KBM-7 (cell line): ENCODE measurements at regions not wholly inside any gene's neighbourhood (a gene's known extent, or its start where the extent isn't known, plus 50 kb on each side); places are given as distances from the start of the nearest gene placed in this dataset.

Experiments
- DNase-seq: peaks from one replicate; pipeline ENCODE4 v3.0.0-alpha.2; 2015
- in situ Hi-C: fragments of 300-500 bp; cut with MboI; formaldehyde crosslinking; loops from 2 replicates; pipeline ENCODE4 v1.14.3; 2020; ENCODE audit warnings: low sequenced_read_pairs, low pct_unique_long_range_greater_than_20kb, mixed read lengths

- DNase-seq = no peak
- in situ Hi-C loops = no loop called here
Measured at GRCh38 chr2:150938527-150938926, 323.1 kb downstream of the RBM43 start.

- in situ Hi-C loops = no loop called here
Measured at GRCh38 chr2:150937030-150937429, 324.6 kb downstream of the RBM43 start.

GRCh38 chr2:150931451-150931850 is 330.2 kb downstream of the RBM43 start:
- in situ Hi-C loops = no loop called here
- DNase-seq = no peak

More at GRCh38 chr2:150937030-150937429, 324.6 kb downstream of the RBM43 start:
- DNase-seq = no peak

GRCh38 chr2:150925611-150926010 is 336.1 kb downstream of the RBM43 start:
- DNase-seq = no peak
- in situ Hi-C loops = no loop called here

- DNase-seq = no peak
- in situ Hi-C loops = no loop called here
Measured at GRCh38 chr2:150924878-150925277, 336.8 kb downstream of the RBM43 start.

- in situ Hi-C loops = no loop called here
- no peak for DNase-seq
Measured at GRCh38 chr2:150919901-150920300, 341.8 kb downstream of the RBM43 start.

- no peak for DNase-seq
- in situ Hi-C loops = no loop called here
Measured at GRCh38 chr2:150917961-150918713, 343.5 kb downstream of the RBM43 start.

- in situ Hi-C loops = no loop called here
- no peak for DNase-seq
Measured at GRCh38 chr2:150916467-150917396, 344.9 kb downstream of the RBM43 start.

- in situ Hi-C loops = no loop called here
- peak; percentile 8 for DNase-seq
Measured at GRCh38 chr2:150911766-150912280, 349.8 kb downstream of the RBM43 start.

GRCh38 chr2:150909613-150910012 is 352.1 kb downstream of the RBM43 start:
- DNase-seq = no peak
- in situ Hi-C loops = no loop called here

- in situ Hi-C loops = no loop called here
- DNase-seq = no peak
Measured at GRCh38 chr2:150909090-150909489, 352.6 kb downstream of the RBM43 start.

- in situ Hi-C loops = no loop called here
- DNase-seq = no peak
Measured at GRCh38 chr2:150907466-150907865, 354.2 kb downstream of the RBM43 start.

GRCh38 chr2:150903461-150903860 is 358.2 kb downstream of the RBM43 start:
- no peak for DNase-seq

GRCh38 chr2:150903055-150903454 is 358.6 kb downstream of the RBM43 start:
- in situ Hi-C loops = no loop called here

More at GRCh38 chr2:150903461-150903860, 358.2 kb downstream of the RBM43 start:
- in situ Hi-C loops = no loop called here

GRCh38 chr2:150900913-150901312 is 360.8 kb downstream of the RBM43 start:
- DNase-seq = no peak
- in situ Hi-C loops = no loop called here

More at GRCh38 chr2:150903055-150903454, 358.6 kb downstream of the RBM43 start:
- DNase-seq = no peak

- in situ Hi-C loops = no loop called here
- no peak for DNase-seq
Measured at GRCh38 chr2:150895968-150896367, 365.7 kb downstream of the RBM43 start.

GRCh38 chr2:150889141-150889540 is 372.5 kb downstream of the RBM43 start:
- no peak for DNase-seq
- in situ Hi-C loops = no loop called here

GRCh38 chr2:150888337-150888736 is 373.3 kb downstream of the RBM43 start:
- DNase-seq = no peak
- in situ Hi-C loops = no loop called here

GRCh38 chr2:150887926-150888325 is 373.7 kb downstream of the RBM43 start:
- in situ Hi-C loops = no loop called here
- no peak for DNase-seq
